H9 (cell line): ENCODE measurements at regions not wholly inside any gene's neighbourhood (a gene's known extent, or its start where the extent isn't known, plus 50 kb on each side); places are given as distances from the start of the nearest gene placed in this dataset.

Experiments used
- DNase-seq: peaks from one replicate; pipeline ENCODE4 v3.0.0-alpha.2; 2017
- H2AFZ ChIP-seq: one replicate; pipeline ENCODE4 v1.6.1; 2013; ENCODE audit warnings: mild to moderate bottlenecking, low read length, control low read depth, moderate library complexity
- H2AK5ac ChIP-seq: 2 replicates; pipeline ENCODE4 v1.6.1; 2013; ENCODE audit warnings: low read length, control low read depth, mixed read lengths; ENCODE audit not compliant: insufficient read length
- H2BK120ac ChIP-seq: one replicate; pipeline ENCODE4 v1.6.1; 2013; ENCODE audit warnings: low read depth, mild to moderate bottlenecking, low read length, control low read depth, inconsistent platforms; ENCODE audit not compliant: poor library complexity, severe bottlenecking
- H2BK12ac ChIP-seq: 2 replicates; pipeline ENCODE4 v1.6.1; 2013; ENCODE audit warnings: low read length, control low read depth, mixed read lengths, low read depth; ENCODE audit not compliant: insufficient read length
- H2BK15ac ChIP-seq: 2 replicates; pipeline ENCODE4 v1.6.1; 2013; ENCODE audit warnings: low read depth, low read length, control low read depth
- H2BK20ac ChIP-seq: one replicate; pipeline ENCODE4 v1.6.1; 2013; ENCODE audit warnings: low read depth, mild to moderate bottlenecking, low read length, control low read depth, inconsistent platforms; ENCODE audit not compliant: poor library complexity, severe bottlenecking
- H2BK5ac ChIP-seq: 2 replicates; pipeline ENCODE4 v1.6.1; 2013; ENCODE audit warnings: low read length, control low read depth, mixed read lengths; ENCODE audit not compliant: insufficient read length
- H3K14ac ChIP-seq: 2 replicates; pipeline ENCODE4 v1.6.1; 2013; ENCODE audit warnings: low read length, control low read depth; ENCODE audit not compliant: insufficient read depth
- H3K18ac ChIP-seq: 2 replicates; pipeline ENCODE4 v1.6.1; 2013; ENCODE audit warnings: low read depth, mild to moderate bottlenecking, mixed read lengths, low read length, control low read depth; ENCODE audit not compliant: insufficient read length
- H3K23ac ChIP-seq: 2 replicates; pipeline ENCODE4 v1.6.1; 2013; ENCODE audit warnings: low read length, control low read depth, mixed read lengths, low read depth; ENCODE audit not compliant: insufficient read length
- H3K23me2 ChIP-seq: 2 replicates; pipeline ENCODE4 v1.6.1; 2013; ENCODE audit warnings: low read depth, mild to moderate bottlenecking, mixed read lengths, low read length, control low read depth; ENCODE audit not compliant: insufficient read length, poor library complexity, severe bottlenecking
- H3K27ac ChIP-seq: 2 replicates; pipeline ENCODE4 v1.5.1; 2013; ENCODE audit warnings: low read length, control low read depth, mixed read lengths, low read depth; ENCODE audit not compliant: insufficient read length
- H3K27me3 ChIP-seq: 2 replicates; pipeline ENCODE4 v1.6.1; 2013; ENCODE audit warnings: low read length, control low read depth, inconsistent platforms; ENCODE audit not compliant: insufficient read depth
- H3K4ac ChIP-seq: 2 replicates; pipeline ENCODE4 v1.6.1; 2013; ENCODE audit warnings: low read depth, mild to moderate bottlenecking, control low read depth, inconsistent platforms, low read length, moderate library complexity
- H3K4me1 ChIP-seq: 2 replicates; pipeline ENCODE4 v1.6.1; 2013; ENCODE audit warnings: low read length, control low read depth, inconsistent platforms; ENCODE audit not compliant: insufficient read depth
- H3K4me2 ChIP-seq: 2 replicates; pipeline ENCODE4 v1.6.1; 2013; ENCODE audit warnings: low read length, control low read depth, mixed read lengths; ENCODE audit not compliant: insufficient read length, insufficient read depth
- H3K56ac ChIP-seq: 2 replicates; pipeline ENCODE4 v1.6.1; 2013; ENCODE audit warnings: low read depth, mild to moderate bottlenecking, mixed read lengths, low read length, control low read depth; ENCODE audit not compliant: insufficient read length
- H3K79me1 ChIP-seq: 2 replicates; pipeline ENCODE4 v1.6.1; 2013; ENCODE audit warnings: low read depth, mild to moderate bottlenecking, moderate library complexity, low read length, control low read depth, inconsistent platforms; ENCODE audit not compliant: insufficient read depth, poor library complexity, severe bottlenecking
- H3K79me2 ChIP-seq: 2 replicates; pipeline ENCODE4 v1.6.1; 2013; ENCODE audit warnings: low read length, control low read depth, inconsistent platforms; ENCODE audit not compliant: insufficient read depth
- H3K9ac ChIP-seq: 2 replicates; pipeline ENCODE4 v1.6.1; 2013; ENCODE audit warnings: low read length, control low read depth, mixed read lengths; ENCODE audit not compliant: insufficient read length; ENCODE audit errors: extremely low read depth
- H3K9me3 ChIP-seq: one replicate; pipeline ENCODE4 v1.6.1; 2013; ENCODE audit warnings: low read depth, low read length, inconsistent platforms; ENCODE audit not compliant: control insufficient read depth
- H3T11ph ChIP-seq: one replicate; pipeline ENCODE4 v1.6.1; 2013; ENCODE audit warnings: mild to moderate bottlenecking, low read length, control low read depth, inconsistent platforms
- H4K20me1 ChIP-seq: one replicate; pipeline ENCODE4 v1.6.1; 2013; ENCODE audit not compliant: control insufficient read depth, insufficient read length, insufficient read depth
- H4K5ac ChIP-seq: 2 replicates; pipeline ENCODE4 v1.6.1; 2013; ENCODE audit warnings: low read depth, mild to moderate bottlenecking, mixed read lengths, low read length, control low read depth; ENCODE audit not compliant: insufficient read length
- H4K8ac ChIP-seq: replicated peaks from 2 replicates; pipeline ENCODE4 v1.6.1; 2013; ENCODE audit warnings: low read length, control low read depth, mixed read lengths, low read depth; ENCODE audit not compliant: insufficient read length
- H4K91ac ChIP-seq: 2 replicates; pipeline ENCODE4 v1.6.1; 2013; ENCODE audit warnings: low read depth, mild to moderate bottlenecking, moderate library complexity, mixed read lengths, low read length, control low read depth; ENCODE audit not compliant: insufficient read length
- H3K27ac Mint-ChIP-seq, 3 experiments: 2 replicates in 2 of 3; 3 replicates in 1 of 3; pipeline ENCODE4 v1.8.0; 2020 to 2021; ENCODE audit warnings: mixed read lengths in 3 of 3, mild to moderate bottlenecking in 1 of 3, moderate library complexity in 1 of 3
- H3K27me3 Mint-ChIP-seq: 2 replicates; pipeline ENCODE4 v1.8.0; 2021; ENCODE audit warnings: low read depth, mild to moderate bottlenecking, moderate library complexity, mixed read lengths
- H3K36me3 Mint-ChIP-seq, 3 experiments: 2 replicates in 2 of 3; 3 replicates in 1 of 3; pipeline ENCODE4 v1.8.0; 2020 to 2021; ENCODE audit warnings: low read depth in 3 of 3, mixed read lengths in 3 of 3; ENCODE audit not compliant: insufficient read depth in 1 of 3
- H3K4me1 Mint-ChIP-seq, 2 experiments: 2 replicates each; pipeline ENCODE4 v1.8.0; 2020; ENCODE audit warnings: mixed read lengths in 2 of 2
- H3K4me3 Mint-ChIP-seq, 2 experiments: 2 replicates in 1 of 2; 3 replicates in 1 of 2; pipeline ENCODE4 v1.8.0; 2020 to 2021; ENCODE audit warnings: mild to moderate bottlenecking in 2 of 2, mixed read lengths in 2 of 2, moderate library complexity in 1 of 2
- H3K9me3 Mint-ChIP-seq, 2 experiments: 2 replicates in 1 of 2; 3 replicates in 1 of 2; pipeline ENCODE4 v1.8.0; 2020; ENCODE audit warnings: mild to moderate bottlenecking in 2 of 2, mixed read lengths in 2 of 2, moderate library complexity in 1 of 2
- CTCF ChIP-seq: fragments of 200-600 bp; sonication (generic); conservative IDR thresholded peaks from 3 replicates; pipeline ENCODE4 v1.8.0; 2021; ENCODE audit warnings: antibody characterized with exemption, mild to moderate bottlenecking
- WGBS: extraction: QIAGEN DNeasy Blood & Tissue Kit; methylation state at CpG from one replicate; pipeline ENCODE4 v1.1.7; 2013; ENCODE audit warnings: missing lambda C conversion rate, low lambda C conversion rate, mixed read lengths; ENCODE audit not compliant: insufficient read length; ENCODE audit errors: extremely low coverage; 5-methylcytosine and 5-hydroxymethylcytosine counted together

- no peak overlapping the region for H2AK5ac ChIP-seq
- no peak overlapping the region for H2BK20ac ChIP-seq
- 100% methylated on average over 2 of the region's 3 CpGs for WGBS
- H2AFZ ChIP-seq, result no peak overlapping the region
- TF ChIP-seq CTCF, result no peak
- no peak overlapping the region for H3K23ac ChIP-seq
- H3K14ac ChIP-seq, result no peak overlapping the region
- no peak overlapping the region for H3K56ac ChIP-seq
- no peaks in the 10 kb centered on the region for H4K20me1 ChIP-seq
- H4K5ac ChIP-seq, result no peak overlapping the region
- DNase-seq, result no peak
- no peak overlapping the region for H3K27ac ChIP-seq
- Mint-ChIP-seq H3K27ac (no peak overlapping the region), H3K4me3 (no peak overlapping the region), H3K36me3 (peaks cover 0 to 4% (median 0%) of the 10 kb centered on the region in 3 experiments; a peak in 5 of 7 replicates), H3K27me3 (peaks cover 4% of the 10 kb centered on the region; the same call in 1 of the 2 replicates), H3K9me3 (peaks cover 5 to 7% of the 10 kb centered on the region in 2 experiments; a peak in 4 of 5 replicates), H3K4me1 (no peaks in the 10 kb centered on the region)
- no peaks in the 10 kb centered on the region for H3K27me3 ChIP-seq
- H2BK15ac ChIP-seq, result no peak overlapping the region
- no peak overlapping the region for H4K8ac ChIP-seq
- no peak overlapping the region for H4K91ac ChIP-seq
- no peak overlapping the region for H3K4ac ChIP-seq
- no peak overlapping the region for H3K4me2 ChIP-seq
- no peaks in the 10 kb centered on the region for H3K9me3 ChIP-seq
- H3T11ph ChIP-seq, result no peak overlapping the region
- H3K23me2 ChIP-seq, result no peaks in the 10 kb centered on the region
- H2BK12ac ChIP-seq, result no peak overlapping the region
- H3K9ac ChIP-seq, result no peak overlapping the region
- H2BK5ac ChIP-seq, result no peak overlapping the region
- H3K4me1 ChIP-seq, result no peaks in the 10 kb centered on the region
- no peaks in the 10 kb centered on the region for H3K79me2 ChIP-seq
- no peak overlapping the region for H3K18ac ChIP-seq
- H2BK120ac ChIP-seq, result no peak overlapping the region
- no peaks in the 10 kb centered on the region for H3K79me1 ChIP-seq
Measured at GRCh38 chr15:97661796-97662195, 298.7 kb upstream of the ARRDC4 start.
